SU-DHL-6 (cell line): ENCODE measurements at regions not wholly inside any gene's neighbourhood (a gene's known extent, or its start where the extent isn't known, plus 50 kb on each side); places are given as distances from the start of the nearest gene placed in this dataset.

ENCODE experiments used
- H2AFZ ChIP-seq: fragments of 200-600 bp; sonication (generic); 2 replicates; pipeline ENCODE4 v1.6.1; 2014; ENCODE audit warnings: low read depth, mild to moderate bottlenecking, moderate library complexity, mixed read lengths, antibody characterized with exemption, low read length; ENCODE audit not compliant: severe bottlenecking
- H3F3A ChIP-seq: fragments of 200-600 bp; shearing (Covaris generic); 2 replicates; pipeline ENCODE4 v1.6.0; 2016; ENCODE audit warnings: antibody characterized with exemption, mild to moderate bottlenecking; ENCODE audit not compliant: insufficient read depth
- H3K27ac ChIP-seq: fragments of 200-600 bp; sonication (generic); 2 replicates; pipeline ENCODE4 v1.5.1; 2016; ENCODE audit warnings: low read depth, mild to moderate bottlenecking, low read length, moderate library complexity, mixed read lengths
- H3K27me3 ChIP-seq: fragments of 200-600 bp; sonication (generic), shearing (Covaris generic); 2 replicates; pipeline ENCODE4 v1.6.0; 2014; ENCODE audit warnings: mild to moderate bottlenecking, low read length
- H3K36me3 ChIP-seq: fragments of 200-600 bp; sonication (generic); 2 replicates; pipeline ENCODE4 v1.6.1; 2014; ENCODE audit warnings: mild to moderate bottlenecking, low read length, mixed read lengths
- H3K4me2 ChIP-seq: fragments of 300-600, 200-600 bp; shearing (Covaris generic), sonication (generic); 2 replicates; pipeline ENCODE4 v1.6.0; 2014; ENCODE audit warnings: low read length, low read depth, mild to moderate bottlenecking; ENCODE audit not compliant: poor library complexity, severe bottlenecking
- H3K4me3 ChIP-seq: fragments of 200-600 bp; sonication (generic); 2 replicates; pipeline ENCODE4 v1.5.1; 2014; ENCODE audit warnings: antibody characterized with exemption, low read length, mild to moderate bottlenecking, mixed read lengths; ENCODE audit not compliant: insufficient read depth, poor library complexity, severe bottlenecking
- H3K79me2 ChIP-seq: fragments of 200-600 bp; sonication (generic); 2 replicates; pipeline ENCODE4 v1.6.1; 2014; ENCODE audit warnings: mild to moderate bottlenecking, low read length, moderate library complexity; ENCODE audit not compliant: insufficient read depth
- H3K9ac ChIP-seq: fragments of 200-600 bp; sonication (generic); 2 replicates; pipeline ENCODE4 v1.7.0; 2014; ENCODE audit warnings: mild to moderate bottlenecking, low read length
- H3K9me2 ChIP-seq: fragments of 200-600 bp; sonication (generic); replicated peaks from 2 replicates; pipeline ENCODE4 v1.6.1; 2014; ENCODE audit warnings: low read length; ENCODE audit not compliant: insufficient read depth
- H3K9me3 ChIP-seq: fragments of 200-600 bp; sonication (generic); 2 replicates; pipeline ENCODE4 v1.6.1; 2014; ENCODE audit warnings: low read length, mixed read lengths; ENCODE audit not compliant: insufficient read depth
- H4K20me1 ChIP-seq: fragments of 200-600 bp; sonication (generic); 2 replicates; pipeline ENCODE4 v1.6.1; 2014; ENCODE audit warnings: low read depth, mild to moderate bottlenecking, antibody characterized with exemption, low read length, moderate library complexity, mixed read lengths
- EZH2phosphoT487 ChIP-seq: fragments of 200-600 bp; sonication (generic), shearing (Covaris generic); conservative IDR thresholded peaks from 2 replicates; pipeline ENCODE4 v1.6.1; 2018; ENCODE audit warnings: mild to moderate bottlenecking, antibody characterized with exemption, low read length, moderate library complexity, mixed read lengths
- TF ChIP-seq, protein P1 (sequence below): fragments of 200-600 bp; sonication (generic); IDR thresholded peaks from one replicate; pipeline ENCODE4 v1.5.1; 2017; ENCODE audit warnings: antibody characterized with exemption, mild to moderate bottlenecking, low read length, moderate library complexity; ENCODE audit not compliant: insufficient read depth, poor library complexity, severe bottlenecking

DNA sequence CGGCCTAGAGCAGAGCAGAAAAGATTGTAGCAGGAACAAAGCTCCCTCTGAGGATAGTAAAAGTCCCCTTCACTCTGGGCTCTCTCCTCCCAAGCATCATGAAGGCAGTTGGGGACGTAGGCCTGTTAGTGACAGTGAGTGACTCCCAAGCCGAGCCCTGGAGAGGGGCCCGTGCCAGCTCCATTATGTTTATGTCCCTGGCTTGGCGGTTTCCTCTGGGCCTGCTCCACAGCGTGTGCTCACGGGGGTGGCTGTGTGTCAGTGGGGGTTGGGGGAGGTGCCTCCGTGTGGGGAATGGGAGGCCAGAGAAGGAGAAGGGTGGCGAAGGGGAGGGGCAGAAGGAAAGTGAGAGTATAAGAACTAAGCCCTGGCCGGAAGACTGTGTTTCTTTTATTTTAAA is 170.0 kb upstream of the VASH1 start:
- no peak overlapping the region for H2AFZ ChIP-seq
- H3K27ac ChIP-seq = no peak overlapping the region
- no peaks in the 10 kb centered on the region for H3K27me3 ChIP-seq

GRCh38 chr14:76595266-76595665 is 166.0 kb upstream of the VASH1 start:
- Histone ChIP-seq H3K4me2 (no peak overlapping the region), H3K79me2 (no peaks in the 10 kb centered on the region), H3K27ac (no peak overlapping the region), H4K20me1 (no peaks in the 10 kb centered on the region), H3K36me3 (no peaks in the 10 kb centered on the region), H3K9me2 (no peaks in the 10 kb centered on the region), H3F3A (no peaks in the 10 kb centered on the region), H3K9ac (no peak overlapping the region), H2AFZ (no peak overlapping the region), H3K9me3 (no peaks in the 10 kb centered on the region), H3K4me3 (no peak overlapping the region), H3K27me3 (no peaks in the 10 kb centered on the region)
- TF ChIP-seq, protein P1, sequence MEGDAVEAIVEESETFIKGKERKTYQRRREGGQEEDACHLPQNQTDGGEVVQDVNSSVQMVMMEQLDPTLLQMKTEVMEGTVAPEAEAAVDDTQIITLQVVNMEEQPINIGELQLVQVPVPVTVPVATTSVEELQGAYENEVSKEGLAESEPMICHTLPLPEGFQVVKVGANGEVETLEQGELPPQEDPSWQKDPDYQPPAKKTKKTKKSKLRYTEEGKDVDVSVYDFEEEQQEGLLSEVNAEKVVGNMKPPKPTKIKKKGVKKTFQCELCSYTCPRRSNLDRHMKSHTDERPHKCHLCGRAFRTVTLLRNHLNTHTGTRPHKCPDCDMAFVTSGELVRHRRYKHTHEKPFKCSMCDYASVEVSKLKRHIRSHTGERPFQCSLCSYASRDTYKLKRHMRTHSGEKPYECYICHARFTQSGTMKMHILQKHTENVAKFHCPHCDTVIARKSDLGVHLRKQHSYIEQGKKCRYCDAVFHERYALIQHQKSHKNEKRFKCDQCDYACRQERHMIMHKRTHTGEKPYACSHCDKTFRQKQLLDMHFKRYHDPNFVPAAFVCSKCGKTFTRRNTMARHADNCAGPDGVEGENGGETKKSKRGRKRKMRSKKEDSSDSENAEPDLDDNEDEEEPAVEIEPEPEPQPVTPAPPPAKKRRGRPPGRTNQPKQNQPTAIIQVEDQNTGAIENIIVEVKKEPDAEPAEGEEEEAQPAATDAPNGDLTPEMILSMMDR = no peak
- no peak for TF ChIP-seq EZH2phosphoT487

More for the DNA sequence above, 170.0 kb upstream of the VASH1 start:
- TF ChIP-seq, protein P1 = no peak
- TF ChIP-seq EZH2phosphoT487 = no peak
- Histone ChIP-seq H4K20me1 (no peaks in the 10 kb centered on the region), H3K36me3 (no peaks in the 10 kb centered on the region), H3K79me2 (no peaks in the 10 kb centered on the region), H3K9me3 (no peaks in the 10 kb centered on the region), H3K4me2 (no peak overlapping the region), H3K9me2 (no peaks in the 10 kb centered on the region), H3K4me3 (no peak overlapping the region), H3F3A (no peaks in the 10 kb centered on the region), H3K9ac (no peak overlapping the region)

- no peak overlapping the region for H3K4me2 ChIP-seq
- H3K27me3 ChIP-seq = no peaks in the 10 kb centered on the region
- no peak overlapping the region for H3K9ac ChIP-seq
- no peaks in the 10 kb centered on the region for H4K20me1 ChIP-seq
- H3F3A ChIP-seq = no peaks in the 10 kb centered on the region
- H3K9me3 ChIP-seq = no peaks in the 10 kb centered on the region
- H3K27ac ChIP-seq = no peak overlapping the region
- no peak for TF ChIP-seq EZH2phosphoT487
- TF ChIP-seq, protein P1 = no peak
- H3K9me2 ChIP-seq = no peaks in the 10 kb centered on the region
- H3K36me3 ChIP-seq = no peaks in the 10 kb centered on the region
- H3K4me3 ChIP-seq = no peak overlapping the region
- no peaks in the 10 kb centered on the region for H3K79me2 ChIP-seq
- no peak overlapping the region for H2AFZ ChIP-seq
Measured at GRCh38 chr14:76597387-76597786, 163.9 kb upstream of the VASH1 start.

DNA sequence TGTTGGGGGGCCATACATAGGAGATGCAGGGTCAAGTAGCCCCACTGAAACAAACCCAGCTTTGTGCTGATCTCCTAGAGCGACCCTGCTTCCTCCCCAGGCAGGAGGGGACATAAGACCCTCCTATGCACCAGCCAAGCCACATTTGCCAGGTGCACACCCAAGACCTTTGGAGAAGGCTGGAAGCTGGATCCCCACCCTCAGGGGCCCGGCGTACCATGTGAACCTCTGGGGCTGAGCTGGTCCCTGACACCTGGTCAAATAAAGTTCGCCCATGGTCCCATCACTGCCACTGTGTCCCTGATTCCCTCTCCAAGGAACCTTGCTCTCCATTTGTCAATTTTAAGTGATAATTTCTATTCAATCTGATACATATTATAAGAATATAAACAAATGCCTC is 162.1 kb upstream of the VASH1 start:
- H4K20me1 ChIP-seq = no peaks in the 10 kb centered on the region

More for the DNA sequence above, 162.1 kb upstream of the VASH1 start:
- Histone ChIP-seq H2AFZ (no peak overlapping the region), H3K79me2 (no peaks in the 10 kb centered on the region), H3K27ac (no peak overlapping the region), H3K27me3 (no peaks in the 10 kb centered on the region), H3K9me2 (no peaks in the 10 kb centered on the region), H3K9me3 (no peaks in the 10 kb centered on the region), H3F3A (no peaks in the 10 kb centered on the region), H3K36me3 (no peaks in the 10 kb centered on the region), H3K4me3 (no peak overlapping the region), H3K9ac (no peak overlapping the region), H3K4me2 (no peak overlapping the region)
- TF ChIP-seq, protein P1 = no peak
- no peak for TF ChIP-seq EZH2phosphoT487
